ENCODE measurements at regions not wholly inside any gene's neighbourhood (a gene's known extent, or its start where the extent isn't known, plus 50 kb on each side); places are given as distances from the start of the nearest gene placed in this dataset.

DNA sequence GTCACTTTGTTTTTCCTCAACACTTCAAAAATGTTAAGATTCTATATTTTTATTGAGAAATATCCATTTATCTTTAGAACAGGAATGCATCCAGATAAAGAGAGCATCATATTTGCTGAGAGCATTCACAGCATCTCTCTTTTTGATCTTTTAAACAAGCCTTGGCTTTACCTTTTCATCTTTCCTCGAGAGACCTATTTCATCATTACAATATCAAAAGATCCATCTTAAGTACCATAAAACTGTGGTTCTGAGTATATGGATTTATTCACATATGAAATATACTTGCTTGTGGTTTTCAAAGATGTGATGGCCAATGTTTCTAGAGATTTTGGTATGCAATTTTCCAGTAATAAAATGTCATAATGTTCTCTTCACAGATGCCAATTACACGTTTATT, 1140.9 kb downstream of the GATA3 start:
- TF ChIP-seq NFIC (IDR thresholded peaks at IDR 0.05) (no peak), TEAD4 (IDR thresholded peaks at IDR 0.05) (no peak), EP300 (IDR thresholded peaks at IDR 0.05; ENCODE audit: borderline replicate concordance) (no peak), YY1 (IDR thresholded peaks at IDR 0.05; ENCODE audit: low read depth) (no peak), EGR1 (IDR thresholded peaks at IDR 0.05) (no peak), ZBTB7A (IDR thresholded peaks at IDR 0.05; ENCODE audit: low read depth) (no peak), CREB1 (IDR thresholded peaks at IDR 0.05; ENCODE audit: low read depth) (no peak), FOXM1 (IDR thresholded peaks at IDR 0.05; ENCODE audit: borderline replicate concordance, low read depth) (no peak), CEBPB (IDR thresholded peaks at IDR 0.05) (no peak), RAD21 (IDR thresholded peaks at IDR 0.05; ENCODE audit: low read depth) (no peak), TCF12 (IDR thresholded peaks at IDR 0.05; ENCODE audit: low read depth) (no peak), TAF1 (IDR thresholded peaks at IDR 0.05; ENCODE audit: low read depth) (no peak)
- TF ChIP-seq, protein P1, sequence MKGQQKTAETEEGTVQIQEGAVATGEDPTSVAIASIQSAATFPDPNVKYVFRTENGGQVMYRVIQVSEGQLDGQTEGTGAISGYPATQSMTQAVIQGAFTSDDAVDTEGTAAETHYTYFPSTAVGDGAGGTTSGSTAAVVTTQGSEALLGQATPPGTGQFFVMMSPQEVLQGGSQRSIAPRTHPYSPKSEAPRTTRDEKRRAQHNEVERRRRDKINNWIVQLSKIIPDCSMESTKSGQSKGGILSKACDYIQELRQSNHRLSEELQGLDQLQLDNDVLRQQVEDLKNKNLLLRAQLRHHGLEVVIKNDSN (IDR thresholded peaks at IDR 0.05) = no peak
- TF ChIP-seq, protein P2, sequence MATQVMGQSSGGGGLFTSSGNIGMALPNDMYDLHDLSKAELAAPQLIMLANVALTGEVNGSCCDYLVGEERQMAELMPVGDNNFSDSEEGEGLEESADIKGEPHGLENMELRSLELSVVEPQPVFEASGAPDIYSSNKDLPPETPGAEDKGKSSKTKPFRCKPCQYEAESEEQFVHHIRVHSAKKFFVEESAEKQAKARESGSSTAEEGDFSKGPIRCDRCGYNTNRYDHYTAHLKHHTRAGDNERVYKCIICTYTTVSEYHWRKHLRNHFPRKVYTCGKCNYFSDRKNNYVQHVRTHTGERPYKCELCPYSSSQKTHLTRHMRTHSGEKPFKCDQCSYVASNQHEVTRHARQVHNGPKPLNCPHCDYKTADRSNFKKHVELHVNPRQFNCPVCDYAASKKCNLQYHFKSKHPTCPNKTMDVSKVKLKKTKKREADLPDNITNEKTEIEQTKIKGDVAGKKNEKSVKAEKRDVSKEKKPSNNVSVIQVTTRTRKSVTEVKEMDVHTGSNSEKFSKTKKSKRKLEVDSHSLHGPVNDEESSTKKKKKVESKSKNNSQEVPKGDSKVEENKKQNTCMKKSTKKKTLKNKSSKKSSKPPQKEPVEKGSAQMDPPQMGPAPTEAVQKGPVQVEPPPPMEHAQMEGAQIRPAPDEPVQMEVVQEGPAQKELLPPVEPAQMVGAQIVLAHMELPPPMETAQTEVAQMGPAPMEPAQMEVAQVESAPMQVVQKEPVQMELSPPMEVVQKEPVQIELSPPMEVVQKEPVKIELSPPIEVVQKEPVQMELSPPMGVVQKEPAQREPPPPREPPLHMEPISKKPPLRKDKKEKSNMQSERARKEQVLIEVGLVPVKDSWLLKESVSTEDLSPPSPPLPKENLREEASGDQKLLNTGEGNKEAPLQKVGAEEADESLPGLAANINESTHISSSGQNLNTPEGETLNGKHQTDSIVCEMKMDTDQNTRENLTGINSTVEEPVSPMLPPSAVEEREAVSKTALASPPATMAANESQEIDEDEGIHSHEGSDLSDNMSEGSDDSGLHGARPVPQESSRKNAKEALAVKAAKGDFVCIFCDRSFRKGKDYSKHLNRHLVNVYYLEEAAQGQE (IDR thresholded peaks at IDR 0.05; ENCODE audit: low read depth) = no peak
- TF ChIP-seq, protein P3, sequence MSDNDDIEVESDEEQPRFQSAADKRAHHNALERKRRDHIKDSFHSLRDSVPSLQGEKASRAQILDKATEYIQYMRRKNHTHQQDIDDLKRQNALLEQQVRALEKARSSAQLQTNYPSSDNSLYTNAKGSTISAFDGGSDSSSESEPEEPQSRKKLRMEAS (IDR thresholded peaks at IDR 0.05) = no peak

DNA sequence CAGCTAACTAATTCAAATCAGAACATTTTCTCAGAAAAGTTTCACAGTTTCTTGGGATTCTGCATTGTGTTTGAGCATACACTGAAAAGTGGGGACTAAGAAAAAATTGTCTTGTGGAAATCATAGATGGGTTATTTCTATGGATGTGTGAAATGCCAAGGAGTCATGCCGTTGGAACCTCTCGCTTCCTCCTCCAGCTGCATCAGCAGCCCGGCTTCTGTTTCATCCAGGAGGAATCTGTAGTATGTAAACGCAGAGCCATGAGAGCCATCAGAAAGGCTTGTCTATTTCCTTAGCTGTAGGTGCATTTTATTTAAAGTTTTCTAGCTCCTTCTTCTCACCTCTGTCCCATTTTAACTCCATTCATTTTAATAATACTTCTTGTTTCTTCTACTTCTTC, 1144.1 kb downstream of the GATA3 start:
- no peak for TF ChIP-seq TAF1 (IDR thresholded peaks at IDR 0.05; ENCODE audit: low read depth)
- TF ChIP-seq ZBTB7A (IDR thresholded peaks at IDR 0.05; ENCODE audit: low read depth) = no peak
- TF ChIP-seq RAD21 (IDR thresholded peaks at IDR 0.05; ENCODE audit: low read depth) = no peak
- TF ChIP-seq NFIC (IDR thresholded peaks at IDR 0.05) = no peak
- no peak for TF ChIP-seq YY1 (IDR thresholded peaks at IDR 0.05; ENCODE audit: low read depth)
- TF ChIP-seq CREB1 (IDR thresholded peaks at IDR 0.05; ENCODE audit: low read depth) = no peak
- no peak for TF ChIP-seq EP300 (IDR thresholded peaks at IDR 0.05; ENCODE audit: borderline replicate concordance)
- no peak for TF ChIP-seq EGR1 (IDR thresholded peaks at IDR 0.05)
- TF ChIP-seq, protein P2 (IDR thresholded peaks at IDR 0.05; ENCODE audit: low read depth) = no peak
- no peak for TF ChIP-seq FOXM1 (IDR thresholded peaks at IDR 0.05; ENCODE audit: borderline replicate concordance, low read depth)
- TF ChIP-seq, protein P1 (IDR thresholded peaks at IDR 0.05) = no peak
- no peak for TF ChIP-seq TCF12 (IDR thresholded peaks at IDR 0.05; ENCODE audit: low read depth)
- TF ChIP-seq TEAD4 (IDR thresholded peaks at IDR 0.05) = no peak
- no peak for TF ChIP-seq CEBPB (IDR thresholded peaks at IDR 0.05)
- TF ChIP-seq, protein P3 (IDR thresholded peaks at IDR 0.05) = no peak

DNA sequence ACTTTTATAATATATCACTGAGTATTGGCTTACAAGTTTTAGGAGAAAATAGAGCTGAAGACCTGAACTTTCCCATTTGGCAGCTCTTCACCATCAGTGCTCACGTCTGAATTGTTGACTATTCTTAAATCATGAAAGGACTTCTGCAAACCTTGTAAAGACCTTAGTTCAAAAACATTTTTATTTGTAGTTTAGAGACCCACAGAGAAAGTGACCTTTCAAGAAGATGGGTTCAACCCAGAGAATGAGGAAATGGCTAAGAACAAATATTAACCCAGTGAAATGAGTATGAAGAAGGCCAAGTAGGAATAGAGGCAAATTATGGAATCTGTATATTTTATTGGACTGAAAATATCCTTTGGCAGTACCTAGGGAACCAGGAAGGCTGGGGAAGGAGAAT, 1151.1 kb downstream of the GATA3 start:
- TF ChIP-seq CEBPB (IDR thresholded peaks at IDR 0.05) = no peak
- TF ChIP-seq, protein P2 (IDR thresholded peaks at IDR 0.05; ENCODE audit: low read depth) = no peak
- TF ChIP-seq, protein P3 (IDR thresholded peaks at IDR 0.05) = no peak
- no peak for TF ChIP-seq RAD21 (IDR thresholded peaks at IDR 0.05; ENCODE audit: low read depth)
- TF ChIP-seq FOXM1 (IDR thresholded peaks at IDR 0.05; ENCODE audit: borderline replicate concordance, low read depth) = no peak
- no peak for TF ChIP-seq TCF12 (IDR thresholded peaks at IDR 0.05; ENCODE audit: low read depth)
- no peak for TF ChIP-seq EGR1 (IDR thresholded peaks at IDR 0.05)
- TF ChIP-seq CREB1 (IDR thresholded peaks at IDR 0.05; ENCODE audit: low read depth) = no peak
- TF ChIP-seq NFIC (IDR thresholded peaks at IDR 0.05) = no peak
- no peak for TF ChIP-seq YY1 (IDR thresholded peaks at IDR 0.05; ENCODE audit: low read depth)

DNA sequence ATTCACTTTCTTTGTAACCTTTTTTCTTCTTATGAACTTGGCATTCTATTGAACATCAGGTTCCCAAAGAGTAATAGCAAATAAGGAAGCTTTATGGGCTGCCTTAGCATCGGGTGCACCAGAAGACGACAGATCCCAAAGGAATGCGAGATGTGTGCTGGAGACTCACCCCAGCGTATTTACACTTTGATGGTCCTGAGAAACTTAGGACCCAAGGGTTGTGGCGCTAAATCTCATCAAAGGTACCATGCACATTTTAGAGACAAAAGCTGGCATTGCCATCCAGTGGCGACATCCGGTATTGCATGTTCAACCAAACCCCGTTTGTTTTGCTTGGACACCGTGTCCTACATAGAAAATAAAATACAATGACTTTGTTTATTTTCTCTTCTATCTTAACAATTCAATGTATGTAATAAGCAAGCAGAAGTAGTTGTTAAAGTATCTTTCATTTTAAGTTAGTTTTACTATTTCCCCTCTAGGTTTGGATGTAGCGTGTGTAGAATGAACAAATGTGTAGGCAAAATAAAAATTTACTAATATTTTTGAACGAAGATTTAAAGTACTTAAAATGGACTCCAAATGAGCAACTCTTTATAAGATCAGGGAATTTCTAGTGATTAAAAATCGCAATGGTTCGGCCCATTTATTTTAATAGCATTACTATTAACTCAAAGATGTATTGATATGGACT, 1154.8 kb downstream of the GATA3 start:
- TF ChIP-seq NFIC (IDR thresholded peaks at IDR 0.05) (no peak), YY1 (IDR thresholded peaks at IDR 0.05; ENCODE audit: low read depth) (no peak), CREB1 (IDR thresholded peaks at IDR 0.05; ENCODE audit: low read depth) (no peak), TCF12 (IDR thresholded peaks at IDR 0.05; ENCODE audit: low read depth) (no peak), EGR1 (IDR thresholded peaks at IDR 0.05) (no peak), RAD21 (IDR thresholded peaks at IDR 0.05; ENCODE audit: low read depth) (peak; percentile 80), ZBTB7A (IDR thresholded peaks at IDR 0.05; ENCODE audit: low read depth) (no peak)
- TF ChIP-seq, protein P3 (IDR thresholded peaks at IDR 0.05) = no peak
